Activated T-helper 1 cell treated with anti-CD3 and anti-CD28 coated beads, Interleukin-2, amount 50 U/mL, for 16 hours (primary cell): ENCODE measurements at regions not wholly inside any gene's neighbourhood (a gene's known extent, or its start where the extent isn't known, plus 50 kb on each side); places are given as distances from the start of the nearest gene placed in this dataset.

Experiments used
- DNase-seq, 2 donors: peaks; one replicate each; pipeline ENCODE4 v3.0.0-alpha.2; 2020; ENCODE audit warnings: low read depth in 1 of 2, low spot score in 1 of 2

DNA sequence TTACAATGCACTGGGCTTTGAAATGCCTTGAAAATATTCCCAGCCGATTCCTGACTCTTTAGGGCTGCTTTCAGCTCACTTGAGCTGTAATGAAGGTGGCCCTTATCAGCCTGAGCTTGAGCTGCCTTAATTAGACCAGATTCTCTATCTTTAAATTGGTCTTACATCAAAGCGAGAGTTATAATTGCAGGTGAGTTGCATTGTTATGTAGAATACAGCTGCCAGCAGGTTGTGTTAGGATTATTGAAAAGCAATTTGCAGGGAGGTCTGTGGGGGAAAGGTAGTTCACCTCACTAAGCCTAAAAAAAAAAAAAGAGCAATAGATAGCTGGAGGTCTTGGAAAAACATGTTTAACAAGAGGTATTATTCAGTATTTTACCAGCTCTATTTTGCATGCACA lies 142.2 kb upstream of the HABP2 start:
- no peak for DNase-seq

DNA sequence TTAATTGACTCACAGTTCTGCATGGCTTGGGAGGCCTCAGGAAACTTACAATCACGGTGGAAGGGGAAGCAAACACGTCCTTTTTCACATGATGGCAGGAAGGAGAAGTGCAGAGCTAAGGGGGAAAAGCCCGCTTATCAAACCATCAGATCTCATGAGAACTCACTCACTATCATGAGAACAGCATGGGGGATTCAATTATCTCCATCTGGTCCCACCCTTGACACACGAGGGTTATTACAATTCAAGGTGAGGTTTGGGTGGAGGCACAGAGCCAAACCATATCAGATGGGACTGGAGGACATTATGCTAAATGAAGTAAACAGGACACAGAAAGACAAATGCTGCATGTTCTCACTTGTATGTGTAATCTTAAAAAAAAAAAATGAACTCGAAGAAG lies 141.4 kb upstream of the HABP2 start:
- DNase-seq: no peak

DNA sequence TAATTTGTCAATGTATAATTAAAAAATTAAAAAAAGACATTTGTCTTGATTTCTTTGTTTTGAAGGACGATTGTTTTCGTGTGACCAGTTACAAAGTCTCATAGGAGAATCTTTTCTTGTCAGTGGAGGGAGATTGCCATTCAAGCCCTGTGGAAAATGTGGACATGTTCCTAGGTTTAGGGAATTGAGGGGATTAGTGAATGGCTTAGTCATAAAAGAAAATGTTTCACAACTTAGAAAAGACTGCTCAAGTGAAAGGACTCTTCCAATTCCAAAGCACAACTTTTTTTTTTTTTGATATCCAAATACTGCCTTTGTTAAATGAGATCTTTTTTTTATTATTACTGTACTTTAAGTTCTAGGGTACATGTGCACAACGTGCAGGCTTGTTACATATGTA lies 140.7 kb upstream of the HABP2 start:
- no peak for DNase-seq

DNA sequence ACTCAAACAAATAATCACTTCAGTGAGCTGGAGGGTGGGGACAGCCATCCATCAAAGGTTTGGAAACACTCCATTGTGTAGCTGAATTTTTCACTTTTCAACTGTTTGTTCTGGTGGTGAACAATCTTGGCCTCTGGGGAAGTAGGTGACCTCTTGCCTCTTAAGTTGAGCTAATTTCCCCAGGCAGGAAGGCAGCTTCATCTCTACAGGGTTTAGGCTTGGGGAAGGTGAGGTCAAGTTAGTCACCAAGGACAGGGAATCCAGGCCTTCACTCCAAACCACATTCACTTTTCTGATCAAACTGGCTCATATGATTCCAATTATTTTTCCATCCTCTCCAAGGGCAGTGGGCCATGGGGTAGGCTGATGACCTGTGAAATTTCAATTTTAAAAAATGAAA lies 138.3 kb upstream of the HABP2 start:
- DNase-seq: no peak

DNA sequence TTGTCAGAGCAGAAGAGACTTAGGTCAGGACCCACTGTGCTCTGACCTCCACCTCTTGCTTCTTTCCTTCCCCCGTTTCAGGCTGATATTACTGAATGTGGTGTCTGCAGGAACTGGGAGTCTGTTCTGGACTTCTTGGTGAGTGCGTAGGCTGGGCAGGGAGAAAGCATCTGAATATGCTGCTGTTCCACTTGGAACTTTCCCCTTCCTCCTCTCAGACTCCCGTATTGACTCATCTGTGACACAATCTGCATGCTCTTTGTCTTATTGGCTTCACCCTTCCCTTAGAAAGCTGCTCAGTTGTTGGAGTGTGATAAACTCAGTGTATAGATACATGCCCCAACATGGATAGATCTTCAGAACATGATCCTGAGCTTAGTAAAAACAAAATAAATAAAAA lies 137.6 kb upstream of the HABP2 start:
- DNase-seq: no peak

DNA sequence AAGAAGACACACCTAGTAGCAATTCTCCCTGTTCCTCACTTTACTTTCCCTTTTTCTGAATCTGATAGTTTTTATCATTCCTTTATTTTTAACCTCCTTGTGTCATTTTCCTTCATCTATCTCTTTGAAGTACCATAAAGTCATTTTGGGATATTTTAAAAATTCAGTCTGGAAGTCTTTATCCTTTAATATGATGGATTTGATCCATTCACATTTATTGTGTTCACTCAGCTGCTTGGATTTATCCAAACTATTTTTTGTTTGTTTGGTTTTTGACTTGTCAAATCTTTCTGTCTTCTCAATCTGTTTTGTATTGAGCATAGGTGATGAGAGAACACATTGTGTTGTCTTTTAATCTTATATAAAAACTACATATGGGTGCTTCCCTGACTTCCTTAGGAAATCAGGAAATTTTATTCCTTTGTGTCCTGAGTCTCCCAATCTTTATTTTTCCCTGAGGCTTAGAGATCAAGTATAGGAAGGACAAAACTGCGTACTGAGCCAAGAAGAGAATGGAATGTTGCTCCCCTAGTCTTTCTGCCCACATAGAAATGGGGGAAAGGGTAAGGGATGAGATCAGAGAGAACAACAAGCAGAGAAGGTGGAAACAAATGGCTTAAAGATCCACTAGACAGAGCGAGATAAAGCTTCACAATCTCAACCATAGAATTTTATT lies 132.7 kb upstream of the HABP2 start:
- no peak for DNase-seq

DNA sequence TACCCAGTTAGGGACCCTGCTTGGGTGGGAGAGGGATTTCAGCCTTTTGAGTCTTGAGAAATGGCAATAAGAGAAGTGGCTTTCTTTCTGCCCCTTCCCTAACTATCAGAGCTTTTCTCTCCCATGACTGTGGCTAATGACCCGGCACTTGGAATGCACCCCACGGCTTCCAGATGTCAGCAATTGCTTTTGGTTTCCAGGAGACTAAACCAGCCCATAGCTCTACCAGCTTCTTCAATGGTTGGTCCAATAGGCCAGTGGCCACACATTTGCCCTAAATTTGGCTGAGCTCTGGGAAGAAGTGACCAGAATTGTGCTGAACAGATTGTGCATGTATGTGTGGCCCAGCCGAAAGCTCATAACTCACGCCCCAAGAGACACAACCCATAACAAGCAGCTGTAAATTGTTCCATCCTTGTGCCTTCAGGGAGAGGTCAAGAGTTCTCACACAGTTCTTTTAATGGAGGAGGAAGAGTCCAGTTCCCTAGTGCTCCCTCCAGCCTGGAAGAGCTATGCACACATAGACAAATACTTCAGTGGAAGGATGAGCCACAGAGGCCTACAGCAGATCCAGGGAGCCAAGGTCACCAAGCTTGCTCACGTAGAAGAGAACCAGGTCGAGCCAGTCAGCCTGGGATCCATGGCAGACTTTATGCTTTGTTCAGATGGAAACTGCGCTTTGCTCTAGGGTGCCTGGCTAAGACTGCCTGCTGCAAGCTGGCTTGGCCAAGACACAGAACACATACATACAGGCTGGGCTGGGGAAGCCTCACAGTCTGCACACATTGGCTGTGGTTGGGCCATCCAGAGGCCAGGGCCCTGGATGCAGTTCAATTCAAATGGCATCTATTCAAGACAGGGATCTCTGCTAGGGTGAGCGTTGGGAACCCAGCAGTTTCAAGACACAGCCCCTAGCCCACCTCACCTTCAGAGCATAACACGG lies 131.8 kb upstream of the HABP2 start:
- DNase-seq: no peak

DNA sequence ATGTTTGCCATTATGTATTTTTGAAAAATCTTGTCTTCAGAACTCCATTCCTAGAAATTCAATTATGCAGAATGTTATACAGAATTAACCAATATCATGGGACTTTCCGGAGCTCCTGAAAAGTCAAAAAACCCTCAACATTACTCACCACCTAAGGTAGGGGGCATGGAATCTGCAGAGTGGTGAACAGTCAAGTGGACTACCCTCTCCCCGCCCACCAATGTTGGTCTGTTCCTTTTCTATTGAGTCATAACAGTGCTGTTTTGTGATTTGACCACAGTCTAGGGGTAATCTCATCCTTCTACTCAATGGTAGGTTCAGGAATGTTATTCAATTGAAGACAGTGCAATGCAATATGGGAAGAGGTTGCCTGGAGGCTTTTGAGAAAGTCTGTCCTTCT lies 130.5 kb upstream of the HABP2 start:
- no peak for DNase-seq

DNA sequence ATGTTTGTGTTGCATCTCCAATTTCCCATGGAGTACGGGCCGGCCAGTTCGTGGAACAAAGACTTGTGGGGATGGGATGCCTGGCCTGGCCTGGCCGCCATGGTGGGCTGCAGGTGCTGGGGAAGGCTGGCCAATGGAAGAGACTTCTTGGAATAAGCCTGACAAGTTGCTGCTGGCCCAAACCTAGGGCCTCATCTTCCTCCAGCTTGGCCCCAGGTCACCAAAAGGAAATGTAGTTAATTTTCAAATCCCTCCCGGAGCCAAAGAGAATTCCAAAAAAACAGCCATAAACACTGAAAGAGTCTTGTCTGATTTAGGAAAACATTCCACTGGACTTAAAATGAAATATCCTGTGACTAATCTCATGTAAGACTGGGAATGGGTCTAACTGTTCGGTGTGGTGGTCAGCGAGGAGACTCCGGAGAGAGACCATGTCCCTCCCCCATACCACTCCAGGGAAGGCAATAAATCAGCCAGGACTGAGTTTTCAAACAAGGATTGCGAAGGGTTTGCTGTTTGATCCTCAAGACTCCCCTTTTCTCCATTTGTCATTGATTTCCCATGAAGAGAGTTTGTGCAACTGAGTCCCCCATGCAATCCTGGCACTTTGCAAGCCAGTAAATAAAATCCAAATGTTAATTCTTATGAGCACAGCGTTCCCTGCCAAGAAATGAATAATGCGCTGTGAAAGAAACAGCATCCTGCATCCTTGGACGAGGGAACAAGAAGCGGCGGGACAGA lies 128.7 kb upstream of the HABP2 start:
- DNase-seq: no peak

DNA sequence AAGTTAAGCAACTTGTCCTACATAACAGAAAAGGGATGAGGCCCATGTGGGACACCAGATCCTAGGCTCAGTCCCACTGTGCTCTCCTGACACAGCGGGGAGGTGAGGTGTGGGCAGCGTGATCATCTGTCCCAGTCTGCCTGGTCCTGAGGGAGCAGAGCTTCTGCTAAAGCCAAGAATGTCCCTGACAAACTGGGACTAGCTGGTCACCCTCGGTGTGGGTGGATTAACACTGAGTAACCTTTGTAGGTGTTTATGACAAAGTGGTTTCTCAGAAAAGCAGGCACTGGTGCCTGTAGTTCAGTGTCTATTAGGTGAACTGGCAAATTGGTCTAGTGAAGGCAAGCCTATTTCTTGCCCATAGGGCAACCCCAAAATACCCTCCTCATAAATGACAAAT lies 127.8 kb upstream of the HABP2 start:
- no peak for DNase-seq

DNA sequence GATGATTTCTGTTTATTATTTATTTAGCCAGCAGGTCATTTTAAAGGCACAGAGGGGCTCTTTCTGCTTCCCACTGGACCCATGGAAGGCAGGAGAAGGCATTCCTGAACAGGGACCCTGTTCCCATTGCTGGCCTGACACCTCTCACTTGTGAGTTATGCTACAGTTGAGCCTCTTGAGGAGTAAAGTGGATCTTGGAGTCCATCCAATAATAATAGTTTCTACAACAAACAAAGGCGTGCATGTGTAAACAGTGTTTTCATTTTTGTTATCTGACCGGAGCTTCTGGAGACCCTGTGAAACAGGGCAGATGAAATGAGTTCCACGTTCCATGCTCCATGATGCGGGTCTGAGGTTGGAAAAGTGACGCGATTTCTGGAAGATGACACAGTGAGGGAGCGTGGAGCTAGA lies 127.3 kb upstream of the HABP2 start:
- no peak for DNase-seq

DNA sequence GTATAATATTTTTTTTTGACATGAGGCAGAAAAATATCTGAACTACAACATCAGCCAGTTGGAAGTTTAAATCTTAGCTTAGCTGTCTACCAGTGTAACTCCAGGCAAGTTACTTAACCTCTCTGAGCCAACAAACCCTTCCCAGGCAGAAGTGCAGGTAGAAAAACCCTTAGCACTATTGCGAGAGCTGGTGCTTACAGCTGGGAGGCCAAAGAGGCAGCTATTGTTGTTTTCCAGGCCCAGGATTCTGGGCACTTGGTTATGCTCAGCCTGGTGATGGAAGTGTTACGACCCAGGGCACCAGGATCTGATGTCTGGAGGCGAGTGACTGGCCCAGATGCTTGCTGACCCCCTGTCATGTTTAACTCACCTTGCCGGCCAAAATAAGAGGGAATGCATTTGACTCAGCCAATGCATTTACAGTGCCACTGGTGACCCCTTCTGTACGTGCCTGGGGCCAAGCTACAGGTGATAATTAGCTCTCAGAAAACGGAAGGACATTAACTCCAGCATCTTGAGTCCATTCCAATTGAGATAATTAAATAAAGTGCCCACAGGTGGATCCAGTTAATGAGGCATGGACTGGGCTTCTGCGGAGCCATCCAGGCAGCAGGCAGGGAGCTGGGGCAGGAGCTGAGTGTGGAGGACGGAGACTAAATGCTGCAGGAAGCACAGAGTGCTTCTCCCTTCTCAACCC lies 126.5 kb upstream of the HABP2 start:
- DNase-seq: no peak

DNA sequence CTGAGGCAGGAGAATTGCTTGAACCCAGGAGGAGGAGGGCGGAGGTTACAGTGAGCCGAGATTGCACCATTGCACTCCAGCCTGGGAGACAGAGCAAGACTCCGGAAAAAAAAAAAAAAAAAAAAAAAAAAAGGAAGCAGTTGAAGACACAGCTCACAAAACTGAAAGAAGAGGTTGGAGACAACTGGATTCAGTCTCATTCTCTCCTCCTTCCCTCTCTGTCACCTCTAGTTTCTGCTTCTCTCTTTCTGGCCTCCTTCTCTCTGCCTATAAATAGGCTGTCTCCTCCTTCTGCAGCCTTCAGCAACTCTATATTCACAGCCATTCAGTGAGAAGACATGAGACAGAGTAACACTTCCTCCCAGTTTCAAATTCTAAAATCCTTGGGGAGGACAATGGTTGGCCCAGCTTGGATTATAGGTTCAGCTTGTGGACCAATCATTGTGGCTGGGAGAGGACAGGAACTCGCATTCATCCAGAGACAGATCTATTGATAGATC lies 125.6 kb upstream of the HABP2 start:
- no peak for DNase-seq

DNA sequence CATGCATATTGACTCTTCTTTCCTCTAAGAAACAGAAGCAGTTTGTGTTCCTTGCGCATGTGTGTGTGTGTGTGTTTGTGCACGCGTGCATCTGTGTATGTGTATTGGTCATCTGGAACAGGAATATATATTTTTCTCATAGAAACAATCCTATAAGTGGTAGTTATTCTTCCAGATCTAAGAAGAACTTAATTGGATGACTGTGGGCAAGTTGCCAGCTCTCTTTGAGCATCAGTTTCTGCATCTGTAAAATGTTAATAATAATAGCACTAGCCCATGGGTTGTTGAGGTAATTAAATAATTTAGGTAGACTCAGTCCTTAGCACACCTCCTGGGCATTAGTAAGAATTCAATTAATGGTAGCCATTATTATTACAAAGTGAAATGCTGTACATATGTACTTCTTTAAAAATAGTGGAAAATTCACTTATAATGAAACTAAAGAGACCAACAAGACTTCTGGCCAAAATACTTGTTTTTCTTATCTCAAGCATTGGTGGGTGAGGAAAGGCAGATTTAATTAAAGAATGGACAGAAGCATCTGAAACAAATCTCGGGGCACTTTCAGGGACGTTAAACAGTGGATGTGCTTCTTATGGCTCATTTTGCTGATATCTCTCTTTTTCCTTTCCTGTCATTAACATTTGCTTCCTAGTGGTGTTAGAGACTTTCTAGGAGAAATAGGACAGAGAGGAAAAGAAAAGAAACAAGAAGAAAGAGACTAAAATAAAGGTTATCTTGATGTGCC lies 124.9 kb upstream of the HABP2 start:
- no peak for DNase-seq

DNA sequence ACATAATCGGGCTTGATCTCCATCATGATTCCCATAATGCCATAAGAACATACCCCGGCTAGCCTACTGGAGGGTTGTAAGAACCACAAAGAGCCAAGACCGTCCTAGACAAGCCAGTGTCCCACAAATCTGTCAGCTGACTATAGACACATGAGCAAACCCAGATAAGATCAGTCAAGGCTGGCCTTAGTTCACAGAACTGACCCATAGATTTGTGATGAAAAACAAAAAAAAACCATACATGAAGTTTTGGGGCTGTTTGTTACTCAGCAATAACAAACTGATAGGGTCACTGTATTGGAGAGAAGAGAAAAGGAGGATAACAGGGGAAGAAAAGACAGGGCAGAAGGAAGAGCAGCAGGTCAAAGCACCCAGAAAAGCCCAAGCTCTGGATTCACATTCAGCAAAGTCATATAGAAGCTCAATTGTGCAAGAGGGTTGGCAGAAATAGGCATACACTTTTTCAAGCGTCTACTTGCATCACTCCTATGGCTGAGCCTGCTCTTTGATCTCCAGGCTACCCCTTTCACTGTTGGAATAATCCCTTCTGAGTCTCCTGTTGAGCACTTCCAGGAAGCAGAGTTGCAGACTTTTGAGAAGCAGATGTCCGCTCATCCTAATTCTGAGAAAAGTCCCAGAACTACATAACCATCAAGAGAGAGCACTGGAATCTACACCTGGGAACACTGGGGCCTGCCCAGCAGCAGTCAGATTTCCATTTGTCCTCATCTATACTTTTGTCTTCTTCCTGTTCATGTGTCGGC lies 122.0 kb upstream of the HABP2 start:
- DNase-seq: no peak

DNA sequence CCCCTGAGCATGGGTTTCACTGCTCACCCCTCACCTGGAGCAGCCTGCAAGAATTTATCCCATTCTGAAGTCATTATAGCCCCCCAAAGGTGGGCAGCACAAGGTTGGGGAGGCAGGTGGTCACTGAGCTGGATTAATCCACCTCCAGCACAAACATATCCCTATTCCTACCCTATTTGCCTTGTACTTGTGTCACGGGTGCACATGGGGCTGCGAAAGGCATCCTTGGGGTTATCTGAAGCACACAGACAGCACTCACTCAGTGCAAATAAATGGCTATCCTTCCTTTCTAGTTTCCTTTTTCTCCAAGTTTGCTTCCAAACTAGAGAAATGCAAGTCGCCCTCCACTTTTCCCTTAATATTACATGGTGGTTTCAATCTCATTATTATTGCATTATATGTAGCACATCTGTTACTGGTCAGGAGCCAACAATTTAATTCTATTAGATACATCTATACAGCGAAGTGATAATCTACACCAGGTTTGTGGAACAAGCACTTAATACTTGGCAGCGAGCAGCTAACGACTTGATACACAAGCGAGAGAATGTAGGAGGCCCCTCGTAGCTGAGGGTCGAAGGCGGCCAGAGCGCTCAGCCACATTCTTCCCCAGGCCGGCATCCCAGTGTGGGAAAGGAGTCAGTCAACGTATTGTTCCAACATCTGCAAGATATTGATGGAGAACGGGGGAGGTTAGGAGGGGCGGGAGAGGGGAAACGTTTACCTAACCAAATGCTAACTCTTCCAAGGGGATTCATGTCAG lies 121.3 kb upstream of the HABP2 start:
- DNase-seq: no peak

DNA sequence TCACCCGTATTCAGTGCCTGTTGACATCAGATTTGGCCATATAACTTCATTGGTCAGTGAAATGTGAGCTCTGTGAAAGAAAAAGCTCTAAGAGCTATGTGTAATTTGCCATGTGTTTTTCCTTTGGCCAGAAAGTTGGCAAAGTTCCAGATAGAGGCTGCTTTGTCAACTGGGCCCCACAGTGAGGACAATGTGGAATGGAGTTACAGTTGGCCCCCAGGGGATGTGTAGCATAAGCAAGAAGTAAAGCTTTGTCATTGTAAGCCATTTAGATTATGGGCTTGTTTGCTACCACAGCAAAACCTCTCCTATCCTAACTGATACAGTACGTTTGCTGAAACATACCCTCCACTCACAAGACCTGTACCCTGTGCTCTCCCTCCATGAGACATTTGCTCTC lies 119.1 kb upstream of the HABP2 start:
- DNase-seq: no peak

DNA sequence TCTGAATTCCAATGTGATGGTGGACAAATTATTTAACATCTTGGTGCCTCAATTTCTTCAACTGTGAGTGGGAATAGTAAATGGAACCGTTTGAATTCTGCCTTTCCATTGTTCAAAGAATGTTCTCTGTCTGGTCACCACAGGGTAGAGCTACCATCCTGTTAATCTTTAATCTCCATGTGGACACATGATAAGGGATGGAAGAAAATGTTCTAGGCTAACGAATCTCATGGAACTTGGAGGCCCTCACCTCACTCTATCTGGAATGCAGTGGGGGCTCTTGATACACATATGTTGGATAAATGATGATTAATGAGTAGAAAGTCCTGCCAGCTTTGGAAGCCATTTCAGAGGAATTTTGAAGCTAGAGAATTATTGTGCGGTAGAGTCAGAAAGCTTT lies 118.5 kb upstream of the HABP2 start:
- no peak for DNase-seq

DNA sequence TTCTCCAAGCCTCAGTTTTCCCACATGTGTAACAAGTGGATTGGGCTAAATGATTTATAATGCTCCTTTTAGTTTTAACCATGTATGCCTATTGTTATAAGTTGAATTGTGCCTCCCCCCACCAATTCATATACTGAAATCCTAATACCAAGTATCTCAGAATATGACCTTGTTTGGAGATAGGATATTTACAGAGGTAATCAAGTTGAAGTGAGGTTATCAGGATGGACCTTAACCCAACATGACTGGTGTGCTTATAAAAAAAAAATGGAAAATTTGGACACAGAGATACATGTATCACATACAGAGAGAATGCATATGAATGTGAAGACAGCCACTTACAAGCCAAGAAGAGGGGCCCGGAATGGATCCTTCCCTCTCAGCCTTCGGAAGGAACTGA lies 117.9 kb upstream of the HABP2 start:
- DNase-seq: no peak
